ENCODE measurements at regions not wholly inside any gene's neighbourhood (a gene's known extent, or its start where the extent isn't known, plus 50 kb on each side); places are given as distances from the start of the nearest gene placed in this dataset.

DNA sequence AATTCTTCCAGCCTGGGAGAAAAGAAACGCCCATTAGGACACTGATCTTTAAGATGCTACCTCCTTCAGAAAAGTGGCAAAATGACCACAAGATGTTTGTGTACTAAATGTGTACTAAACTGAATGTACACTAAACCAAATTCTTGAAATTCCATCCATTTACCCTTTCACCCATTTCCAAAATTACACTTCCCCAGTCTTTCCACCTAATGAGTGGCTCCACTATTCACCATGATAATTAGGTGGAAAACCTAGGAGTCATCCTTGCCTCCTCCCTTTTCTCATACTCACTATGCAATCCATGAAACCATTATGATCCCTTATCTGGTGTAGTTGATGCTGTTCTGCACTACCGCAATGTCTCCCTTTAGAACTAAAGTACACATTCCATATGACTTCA lies 452.1 kb upstream of the THBS1 start:
- peaks cover 55% of the 10 kb centered on the region for H3K4me1 ChIP-seq (ENCODE audit: insufficient read depth, low read length)

DNA sequence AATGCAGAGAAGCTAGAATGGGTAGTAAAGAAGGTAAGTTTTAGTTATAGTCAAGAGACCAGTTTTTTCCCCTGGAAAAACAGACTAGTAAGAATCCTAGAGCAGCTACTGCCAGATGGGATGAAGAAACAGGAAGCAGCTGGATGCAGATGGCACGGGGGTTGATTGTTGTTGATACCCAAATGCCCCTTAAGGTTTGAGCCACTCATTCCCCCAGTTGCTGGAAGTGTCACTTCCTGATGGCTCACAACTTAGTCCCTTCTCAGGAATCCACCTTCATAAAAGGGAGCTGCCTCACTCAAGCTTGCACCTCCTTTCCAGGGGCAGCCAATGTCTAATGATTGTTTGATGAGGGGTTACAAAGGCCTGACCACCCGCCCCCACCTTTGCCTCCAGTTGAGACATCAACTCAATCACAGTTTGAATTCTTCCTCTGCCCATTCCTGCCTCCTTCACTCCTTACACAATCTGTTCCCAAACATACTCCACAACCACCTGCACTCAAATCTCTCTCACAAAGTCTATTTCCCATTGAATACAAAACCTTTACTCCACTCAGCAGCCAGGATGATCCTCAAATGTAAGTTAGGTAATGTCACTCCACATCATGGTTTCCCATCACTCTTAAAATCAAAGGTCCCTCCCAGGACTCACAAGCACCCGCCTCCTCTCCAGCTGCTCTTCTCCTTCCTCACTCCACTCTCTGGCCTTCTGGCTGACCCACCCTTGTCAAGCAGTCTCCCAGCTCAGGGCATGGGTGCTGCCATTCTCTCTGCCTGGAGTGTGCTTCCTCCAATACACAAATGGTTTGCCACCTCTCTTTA lies 450.1 kb upstream of the THBS1 start:
- no peaks in the 10 kb centered on the region for H3K36me3 ChIP-seq (ENCODE audit: insufficient read depth, low read length)
- no peak overlapping the region for H3K27ac ChIP-seq (ENCODE audit: low read depth, low read length)
- H3K9ac ChIP-seq (ENCODE audit: low read length), result no peak overlapping the region
- H3K9me3 ChIP-seq (ENCODE audit: low read length), result no peaks in the 10 kb centered on the region
- no peak overlapping the region for H3K4me3 ChIP-seq (ENCODE audit: low read depth in 1 of 2, low read length in 2 of 2)
- H3K4me1 ChIP-seq (ENCODE audit: insufficient read depth, low read length), result peaks cover 57% of the 10 kb centered on the region
- no peaks in the 10 kb centered on the region for H3K27me3 ChIP-seq (ENCODE audit: control insufficient read depth in 1 of 2, insufficient read depth in 2 of 2, low read length in 2 of 2)

More for the DNA sequence above, 452.1 kb upstream of the THBS1 start:
- Histone ChIP-seq H3K9ac (ENCODE audit: low read length) (no peak overlapping the region), H3K9me3 (ENCODE audit: low read length) (no peaks in the 10 kb centered on the region), H3K36me3 (ENCODE audit: insufficient read depth, low read length) (no peaks in the 10 kb centered on the region), H3K27ac (ENCODE audit: low read depth, low read length) (peak overlapping the region; percentile 60), H3K4me3 (ENCODE audit: low read depth in 1 of 2, low read length in 2 of 2) (no peak overlapping the region), H3K27me3 (ENCODE audit: control insufficient read depth in 1 of 2, insufficient read depth in 2 of 2, low read length in 2 of 2) (no peaks in the 10 kb centered on the region)

DNA sequence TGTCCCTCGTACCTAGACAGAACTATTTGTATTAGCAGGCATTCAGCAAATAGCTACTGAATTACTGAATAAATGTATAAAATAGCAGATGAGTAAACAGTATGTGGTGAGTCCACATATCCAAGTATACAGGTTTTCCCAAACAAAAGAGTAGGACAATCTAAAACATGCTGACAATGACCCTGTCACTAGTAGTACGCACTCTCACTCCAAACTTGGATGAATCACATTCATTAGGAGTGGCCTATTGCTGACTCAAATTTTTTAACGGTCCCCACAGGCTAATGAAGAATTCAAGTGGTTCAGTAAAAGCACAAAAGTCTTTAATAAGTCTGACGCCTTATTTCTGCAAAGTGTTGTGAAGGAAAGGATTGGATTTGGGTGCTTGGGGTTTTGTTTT lies 449.3 kb upstream of the THBS1 start:
- H3K27me3 ChIP-seq (ENCODE audit: control insufficient read depth in 1 of 2, insufficient read depth in 2 of 2, low read length in 2 of 2), result no peaks in the 10 kb centered on the region
- peaks cover 57% of the 10 kb centered on the region for H3K4me1 ChIP-seq (ENCODE audit: insufficient read depth, low read length)
- no peaks in the 10 kb centered on the region for H3K36me3 ChIP-seq (ENCODE audit: insufficient read depth, low read length)
- H3K9me3 ChIP-seq (ENCODE audit: low read length), result no peaks in the 10 kb centered on the region
- H3K9ac ChIP-seq (ENCODE audit: low read length), result no peak overlapping the region
- H3K27ac ChIP-seq (ENCODE audit: low read depth, low read length), result peak overlapping the region; percentile 19
- H3K4me3 ChIP-seq (ENCODE audit: low read depth in 1 of 2, low read length in 2 of 2), result no peak overlapping the region

DNA sequence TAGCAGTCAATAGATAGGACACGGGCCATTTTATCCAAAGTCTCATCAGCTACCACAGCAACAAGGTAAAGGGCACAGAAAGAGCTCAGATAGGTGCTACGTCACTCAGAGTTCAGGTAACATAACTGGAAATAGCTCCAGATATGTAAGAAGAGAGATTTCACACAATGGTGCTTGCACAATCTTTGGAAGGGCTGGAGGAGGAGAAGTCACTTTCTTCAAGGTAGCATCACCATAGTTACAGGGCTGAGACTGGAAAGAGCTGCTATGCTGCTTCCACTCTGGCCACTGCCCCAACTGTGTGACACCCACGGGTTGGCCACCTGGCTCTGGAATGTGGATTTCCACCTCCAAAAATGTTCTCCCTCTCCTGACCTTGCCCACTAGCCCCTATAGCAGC lies 448.8 kb upstream of the THBS1 start:
- Histone ChIP-seq H3K4me3 (ENCODE audit: low read depth in 1 of 2, low read length in 2 of 2) (no peak overlapping the region), H3K4me1 (ENCODE audit: insufficient read depth, low read length) (peaks cover 54% of the 10 kb centered on the region), H3K36me3 (ENCODE audit: insufficient read depth, low read length) (no peaks in the 10 kb centered on the region), H3K27me3 (ENCODE audit: control insufficient read depth in 1 of 2, insufficient read depth in 2 of 2, low read length in 2 of 2) (no peaks in the 10 kb centered on the region), H3K9me3 (ENCODE audit: low read length) (no peaks in the 10 kb centered on the region), H3K9ac (ENCODE audit: low read length) (no peak overlapping the region), H3K27ac (ENCODE audit: low read depth, low read length) (peak overlapping the region; percentile 48)

DNA sequence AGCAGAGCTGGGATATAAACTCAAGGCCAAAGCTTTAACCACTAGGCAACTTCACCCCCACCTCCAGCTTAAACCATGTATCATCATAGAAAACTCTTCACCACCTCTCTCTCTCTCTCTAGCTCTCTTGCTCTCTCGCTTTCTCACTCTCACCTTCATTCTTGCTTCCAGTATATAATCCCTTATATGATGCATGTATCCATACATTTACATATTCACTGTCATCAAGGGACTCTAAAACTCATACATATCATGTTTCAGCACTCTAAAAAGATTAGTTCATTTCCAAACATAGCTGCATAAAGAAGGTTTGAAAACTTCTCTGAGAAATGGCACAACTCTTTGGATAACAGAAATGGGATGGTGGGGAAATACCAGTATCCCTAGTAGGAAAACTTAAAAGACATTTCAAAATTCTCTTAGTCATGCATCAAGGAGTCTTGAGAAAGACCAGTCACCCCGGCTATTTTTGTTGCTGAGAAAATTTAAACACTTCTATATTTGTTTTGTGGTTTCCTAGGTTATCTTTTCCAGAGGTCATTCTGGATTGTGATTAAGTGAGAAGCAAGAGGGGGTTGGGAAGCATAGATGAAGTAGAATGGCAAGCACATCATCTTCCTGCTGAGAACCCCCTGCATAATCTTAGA lies 447.8 kb upstream of the THBS1 start:
- Histone ChIP-seq H3K4me1 (ENCODE audit: insufficient read depth, low read length) (peaks cover 44% of the 10 kb centered on the region), H3K36me3 (ENCODE audit: insufficient read depth, low read length) (no peaks in the 10 kb centered on the region), H3K27me3 (ENCODE audit: control insufficient read depth in 1 of 2, insufficient read depth in 2 of 2, low read length in 2 of 2) (no peaks in the 10 kb centered on the region), H3K9ac (ENCODE audit: low read length) (no peak overlapping the region), H3K9me3 (ENCODE audit: low read length) (no peaks in the 10 kb centered on the region), H3K4me3 (ENCODE audit: low read depth in 1 of 2, low read length in 2 of 2) (no peak overlapping the region), H3K27ac (ENCODE audit: low read depth, low read length) (peak overlapping the region; percentile 48)

DNA sequence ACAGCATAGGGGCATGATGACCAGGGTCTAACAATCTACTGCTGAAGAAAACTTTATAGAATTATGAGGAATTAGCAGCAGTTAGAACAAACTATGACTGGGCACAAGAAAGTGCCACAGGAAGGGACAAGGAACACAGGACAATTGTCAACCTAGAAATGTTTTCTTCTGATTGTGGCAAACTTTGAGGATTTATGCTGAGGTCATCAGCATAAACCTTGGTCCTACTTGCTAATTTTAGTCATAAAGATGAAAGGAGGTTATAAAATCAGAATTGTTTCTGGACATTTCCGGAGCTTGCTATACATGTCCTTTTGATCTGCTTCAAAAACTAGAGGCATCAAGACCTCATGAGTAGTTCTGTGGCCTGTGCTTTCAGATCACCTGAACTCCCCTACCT lies 446.6 kb upstream of the THBS1 start:
- Histone ChIP-seq H3K4me1 (ENCODE audit: insufficient read depth, low read length) (peaks cover 33% of the 10 kb centered on the region), H3K9ac (ENCODE audit: low read length) (no peak overlapping the region), H3K9me3 (ENCODE audit: low read length) (no peaks in the 10 kb centered on the region), H3K4me3 (ENCODE audit: low read depth in 1 of 2, low read length in 2 of 2) (no peak overlapping the region), H3K27ac (ENCODE audit: low read depth, low read length) (no peak overlapping the region), H3K27me3 (ENCODE audit: control insufficient read depth in 1 of 2, insufficient read depth in 2 of 2, low read length in 2 of 2) (no peaks in the 10 kb centered on the region), H3K36me3 (ENCODE audit: insufficient read depth, low read length) (no peaks in the 10 kb centered on the region)

DNA sequence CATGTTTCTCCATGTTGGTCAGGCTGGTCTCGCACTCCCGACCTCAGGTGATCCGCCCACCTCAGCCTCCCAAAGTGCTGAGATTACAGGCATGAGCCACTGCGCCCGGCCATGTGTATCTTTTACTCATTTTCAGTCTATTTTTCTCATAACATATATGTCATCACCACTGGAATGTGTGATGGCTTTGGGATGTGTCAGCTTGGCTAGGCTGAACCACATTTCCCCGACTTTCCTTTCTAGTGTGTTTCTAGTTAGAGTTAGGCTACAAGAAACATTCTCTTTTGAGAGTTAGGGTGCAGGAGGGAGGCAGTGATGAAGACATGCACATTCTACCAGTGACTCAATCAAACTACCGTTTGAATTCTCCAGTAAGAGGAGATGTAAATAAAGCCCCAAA lies 444.9 kb upstream of the THBS1 start:
- peaks cover 33% of the 10 kb centered on the region for H3K4me1 ChIP-seq (ENCODE audit: insufficient read depth, low read length)
- no peaks in the 10 kb centered on the region for H3K36me3 ChIP-seq (ENCODE audit: insufficient read depth, low read length)
- no peak overlapping the region for H3K9ac ChIP-seq (ENCODE audit: low read length)
- no peak overlapping the region for H3K27ac ChIP-seq (ENCODE audit: low read depth, low read length)
- H3K27me3 ChIP-seq (ENCODE audit: control insufficient read depth in 1 of 2, insufficient read depth in 2 of 2, low read length in 2 of 2), result no peaks in the 10 kb centered on the region
- H3K9me3 ChIP-seq (ENCODE audit: low read length), result no peaks in the 10 kb centered on the region
- H3K4me3 ChIP-seq (ENCODE audit: low read depth in 1 of 2, low read length in 2 of 2), result no peak overlapping the region

DNA sequence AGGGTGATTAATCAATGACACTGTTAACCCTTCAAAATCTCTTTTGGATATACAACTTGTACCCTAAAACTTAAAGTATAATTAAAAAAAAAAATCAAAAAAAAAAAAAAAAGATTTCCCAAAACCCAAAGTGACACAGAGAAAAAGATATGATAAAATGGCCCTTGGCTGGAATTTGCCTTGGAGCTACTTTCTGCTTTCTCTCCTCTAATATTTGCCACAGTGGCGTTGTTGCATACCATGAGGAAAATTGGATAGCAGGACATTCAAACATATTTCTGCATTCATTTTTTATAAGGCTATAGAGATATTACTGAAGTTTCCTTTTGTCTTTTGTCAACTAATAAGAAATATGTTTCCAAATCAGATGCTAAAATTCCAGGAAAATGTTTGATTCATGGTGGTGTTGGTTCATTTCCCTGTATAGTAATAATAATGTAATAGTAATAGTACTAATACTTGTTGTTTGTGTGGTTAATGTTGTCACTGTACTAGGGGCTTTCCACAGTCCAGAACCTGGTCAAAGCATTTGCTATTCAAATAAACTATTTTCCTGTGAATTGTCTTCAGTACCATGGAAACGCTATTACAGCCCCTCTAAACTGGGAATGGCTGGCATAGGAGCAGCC lies 441.3 kb upstream of the THBS1 start:
- Histone ChIP-seq H3K27me3 (ENCODE audit: control insufficient read depth in 1 of 2, insufficient read depth in 2 of 2, low read length in 2 of 2) (no peaks in the 10 kb centered on the region), H3K4me1 (ENCODE audit: insufficient read depth, low read length) (peaks cover 14% of the 10 kb centered on the region), H3K27ac (ENCODE audit: low read depth, low read length) (no peak overlapping the region), H3K9ac (ENCODE audit: low read length) (no peak overlapping the region), H3K36me3 (ENCODE audit: insufficient read depth, low read length) (no peaks in the 10 kb centered on the region), H3K9me3 (ENCODE audit: low read length) (no peaks in the 10 kb centered on the region), H3K4me3 (ENCODE audit: low read depth in 1 of 2, low read length in 2 of 2) (no peak overlapping the region)

DNA sequence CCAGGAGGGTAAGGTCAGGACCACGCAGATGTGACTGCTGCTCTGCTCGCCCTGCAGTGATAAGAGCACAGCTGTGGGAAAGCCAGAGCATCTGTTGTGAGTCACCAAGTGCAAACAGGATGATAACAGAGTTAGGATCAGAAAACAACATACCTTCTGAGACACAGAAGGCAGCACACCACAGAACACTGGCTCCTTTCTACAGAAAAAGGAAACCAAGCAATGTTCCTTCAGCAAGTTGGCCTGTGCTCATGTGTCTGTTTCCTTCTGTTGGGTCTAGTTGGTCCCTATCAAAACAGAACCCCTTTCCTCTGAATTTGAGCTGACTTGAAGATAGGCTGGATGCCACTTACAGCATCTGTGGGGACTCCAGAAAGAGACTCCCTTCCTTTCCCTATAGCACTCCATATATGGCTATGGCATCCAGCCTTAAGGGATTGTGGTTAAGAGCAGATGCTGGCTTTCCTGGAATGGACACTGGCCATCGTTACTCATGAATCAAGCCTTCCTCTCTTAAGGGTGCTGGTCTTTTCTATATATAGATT lies 440.7 kb upstream of the THBS1 start:
- Histone ChIP-seq H3K27ac (ENCODE audit: low read depth, low read length) (no peak overlapping the region), H3K9ac (ENCODE audit: low read length) (no peak overlapping the region), H3K4me1 (ENCODE audit: insufficient read depth, low read length) (peaks cover 17% of the 10 kb centered on the region), H3K9me3 (ENCODE audit: low read length) (no peaks in the 10 kb centered on the region), H3K36me3 (ENCODE audit: insufficient read depth, low read length) (no peaks in the 10 kb centered on the region), H3K27me3 (ENCODE audit: control insufficient read depth in 1 of 2, insufficient read depth in 2 of 2, low read length in 2 of 2) (no peaks in the 10 kb centered on the region), H3K4me3 (ENCODE audit: low read depth in 1 of 2, low read length in 2 of 2) (no peak overlapping the region)

DNA sequence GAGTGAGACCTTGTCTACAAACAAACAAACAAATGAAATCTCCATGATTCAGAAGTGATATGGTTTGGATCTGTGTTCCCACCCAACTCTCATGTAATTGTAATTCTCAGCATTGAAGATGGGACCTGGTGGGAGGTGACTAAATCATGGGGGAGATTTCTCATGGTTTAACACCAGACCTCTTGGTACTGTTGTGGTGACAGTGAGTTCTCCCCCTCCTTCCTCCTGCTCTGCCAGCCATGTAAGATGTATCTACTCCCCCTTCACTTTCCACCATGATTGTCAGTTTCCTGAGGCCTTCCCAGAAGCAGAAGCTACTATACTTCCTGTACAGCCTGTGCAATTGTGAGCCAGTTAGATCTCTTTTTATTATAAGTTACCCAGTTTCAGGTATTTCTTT lies 438.4 kb upstream of the THBS1 start:
- Histone ChIP-seq H3K36me3 (ENCODE audit: insufficient read depth, low read length) (no peaks in the 10 kb centered on the region), H3K27ac (ENCODE audit: low read depth, low read length) (no peak overlapping the region), H3K27me3 (ENCODE audit: control insufficient read depth in 1 of 2, insufficient read depth in 2 of 2, low read length in 2 of 2) (no peaks in the 10 kb centered on the region), H3K9ac (ENCODE audit: low read length) (no peak overlapping the region), H3K4me1 (ENCODE audit: insufficient read depth, low read length) (peaks cover 27% of the 10 kb centered on the region), H3K9me3 (ENCODE audit: low read length) (no peaks in the 10 kb centered on the region), H3K4me3 (ENCODE audit: low read depth in 1 of 2, low read length in 2 of 2) (no peak overlapping the region)

DNA sequence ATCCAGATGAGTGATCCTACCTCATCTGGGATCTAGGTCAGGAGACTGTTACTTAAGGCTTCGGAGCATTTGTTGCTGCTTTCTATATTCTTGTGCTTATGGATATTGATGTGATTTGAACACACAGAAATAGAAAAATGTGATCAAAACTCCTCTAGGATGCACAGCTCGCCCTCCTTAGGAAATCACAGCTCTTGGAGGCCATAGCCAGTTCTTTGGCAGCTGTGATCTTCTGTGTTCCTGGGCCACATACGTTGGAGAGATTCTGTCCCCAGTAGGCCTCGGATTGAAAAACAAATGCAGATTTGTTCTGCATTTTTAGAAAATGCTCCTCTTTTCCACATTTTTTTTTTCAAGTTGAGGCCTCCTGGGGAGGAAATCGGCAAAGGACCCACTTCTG lies 437.4 kb upstream of the THBS1 start:
- Histone ChIP-seq H3K27me3 (ENCODE audit: control insufficient read depth in 1 of 2, insufficient read depth in 2 of 2, low read length in 2 of 2) (no peaks in the 10 kb centered on the region), H3K36me3 (ENCODE audit: insufficient read depth, low read length) (no peaks in the 10 kb centered on the region), H3K27ac (ENCODE audit: low read depth, low read length) (no peak overlapping the region), H3K9ac (ENCODE audit: low read length) (no peak overlapping the region), H3K9me3 (ENCODE audit: low read length) (no peaks in the 10 kb centered on the region), H3K4me1 (ENCODE audit: insufficient read depth, low read length) (peaks cover 27% of the 10 kb centered on the region), H3K4me3 (ENCODE audit: low read depth in 1 of 2, low read length in 2 of 2) (no peak overlapping the region)
